Peyer's patch (tissue), 4 donors: ENCODE measurements at regions not wholly inside any gene's neighbourhood (a gene's known extent, or its start where the extent isn't known, plus 50 kb on each side); places are given as distances from the start of the nearest gene placed in this dataset.

ENCODE experiments used
- DNase-seq, 3 donors: peaks; one replicate each; pipeline ENCODE4 v3.0.0-alpha.2; 2017 to 2019
- H3K27ac ChIP-seq, 4 donors: fragments of 200-600 bp; sonication (generic); one replicate each; pipeline ENCODE4 v1.5.1; 2016 to 2019
- H3K27me3 ChIP-seq, 2 donors: fragments of 200-600 bp; sonication (generic); one replicate each; pipeline ENCODE4 v1.5.1; 2019
- H3K36me3 ChIP-seq, 3 donors: fragments of 200-600 bp; sonication (generic); one replicate each; pipeline ENCODE4 v1.5.1; 2016 to 2019
- H3K4me1 ChIP-seq, 4 donors: fragments of 200-600 bp; sonication (generic); one replicate each; pipeline ENCODE4 v1.5.1; 2016 to 2019
- H3K4me3 ChIP-seq, 4 donors: fragments of 200-600 bp; sonication (generic); 1 replicate in 3 of 4; 2 replicates in 1 of 4; pipeline ENCODE4 v1.5.1; 2016 to 2019; ENCODE audit warnings: mild to moderate bottlenecking in 1 of 4
- H3K9me3 ChIP-seq, 4 donors: fragments of 200-600 bp; sonication (generic); one replicate each; pipeline ENCODE4 v1.5.1; 2016 to 2019; ENCODE audit warnings: mild to moderate bottlenecking in 1 of 4
- CTCF ChIP-seq, 6 experiments: fragments of 450-650 bp in 4 of 6; fragments of 200-600 bp in 2 of 6; sonication (generic) in 1 of 6; IDR thresholded peaks; one replicate each; pipeline ENCODE4 v1.5.1; 2017 to 2019; ENCODE audit warnings: antibody characterized with exemption in 6 of 6, mild to moderate bottlenecking in 3 of 6, moderate library complexity in 1 of 6
- POLR2A ChIP-seq, 2 donors: fragments of 450-650 bp; IDR thresholded peaks; one replicate each; pipeline ENCODE4 v1.5.1; 2017; ENCODE audit warnings: antibody characterized with exemption in 2 of 2, mild to moderate bottlenecking in 2 of 2, moderate library complexity in 2 of 2

GRCh38 chr14:39712293-39712999 is 280.2 kb upstream of the FBXO33 start:
- no peak for DNase-seq
- H3K9me3 ChIP-seq: no peaks in the 10 kb centered on the region
- H3K4me1 ChIP-seq: no peaks in the 10 kb centered on the region
- H3K27ac ChIP-seq: no peak overlapping the region
- no peak overlapping the region for H3K4me3 ChIP-seq
- H3K36me3 ChIP-seq: no peaks in the 10 kb centered on the region
- TF ChIP-seq CTCF (IDR thresholded peaks at IDR 0.05) (no peak), POLR2A (IDR thresholded peaks at IDR 0.05) (no peak)
- H3K27me3 ChIP-seq: no peaks in the 10 kb centered on the region

GRCh38 chr14:39704594-39704993 is 272.4 kb upstream of the FBXO33 start:
- DNase-seq: no peak
- Histone ChIP-seq H3K9me3 (no peaks in the 10 kb centered on the region), H3K27me3 (no peaks in the 10 kb centered on the region), H3K36me3 (no peaks in the 10 kb centered on the region), H3K4me1 (no peaks in the 10 kb centered on the region), H3K4me3 (no peak overlapping the region), H3K27ac (no peak overlapping the region)
- no peak for TF ChIP-seq CTCF (IDR thresholded peaks at IDR 0.05)
- TF ChIP-seq POLR2A (IDR thresholded peaks at IDR 0.05): no peak

GRCh38 chr14:39694341-39694740 is 262.1 kb upstream of the FBXO33 start:
- Histone ChIP-seq H3K4me1 (no peaks in the 10 kb centered on the region), H3K27me3 (no peaks in the 10 kb centered on the region), H3K9me3 (no peaks in the 10 kb centered on the region), H3K27ac (no peak overlapping the region), H3K36me3 (no peaks in the 10 kb centered on the region), H3K4me3 (no peak overlapping the region)
- no peak for DNase-seq
- no peak for TF ChIP-seq POLR2A (IDR thresholded peaks at IDR 0.05)
- no peak for TF ChIP-seq CTCF (IDR thresholded peaks at IDR 0.05)

- no peak overlapping the region for H3K4me3 ChIP-seq
- H3K36me3 ChIP-seq: no peaks in the 10 kb centered on the region
- no peak for TF ChIP-seq CTCF (IDR thresholded peaks at IDR 0.05)
- no peak for TF ChIP-seq POLR2A (IDR thresholded peaks at IDR 0.05)
- H3K4me1 ChIP-seq: no peaks in the 10 kb centered on the region
- no peak for DNase-seq
- no peak overlapping the region for H3K27ac ChIP-seq
- no peaks in the 10 kb centered on the region for H3K27me3 ChIP-seq
- no peaks in the 10 kb centered on the region for H3K9me3 ChIP-seq
These were observed 251.5 kb upstream of the FBXO33 start for GRCh38 chr14:39683691-39684260.

- H3K4me1 ChIP-seq: no peaks in the 10 kb centered on the region
- no peaks in the 10 kb centered on the region for H3K36me3 ChIP-seq
- H3K27me3 ChIP-seq: no peaks in the 10 kb centered on the region
- TF ChIP-seq CTCF (IDR thresholded peaks at IDR 0.05): no peak
- no peak for TF ChIP-seq POLR2A (IDR thresholded peaks at IDR 0.05)
- no peak overlapping the region for H3K4me3 ChIP-seq
- no peak for DNase-seq
- no peaks in the 10 kb centered on the region for H3K9me3 ChIP-seq
- no peak overlapping the region for H3K27ac ChIP-seq
These were observed 250.3 kb upstream of the FBXO33 start for GRCh38 chr14:39682582-39682981.
